OCI-LY7 (cell line): ENCODE measurements at regions not wholly inside any gene's neighbourhood (a gene's known extent, or its start where the extent isn't known, plus 50 kb on each side); places are given as distances from the start of the nearest gene placed in this dataset.

Experiments used
- CTCF ChIP-seq: fragments of 200-600 bp; sonication (generic); conservative IDR thresholded peaks from 2 replicates; pipeline ENCODE4 v1.5.1; 2014; ENCODE audit warnings: mild to moderate bottlenecking, antibody characterized with exemption, low read length, moderate library complexity, mixed read lengths
- EZH2phosphoT487 ChIP-seq: fragments of 200-600 bp; sonication (generic); IDR thresholded peaks from 2 replicates; pipeline ENCODE4 v1.6.1; 2018; ENCODE audit warnings: low read depth, borderline replicate concordance, mild to moderate bottlenecking, mixed run types, antibody characterized with exemption, low read length, moderate library complexity, mixed read lengths

- TF ChIP-seq CTCF: no peak
- TF ChIP-seq EZH2phosphoT487: no peak
These were observed 265.3 kb upstream of the MMS22L start for GRCh38 chr6:97548354-97548753.
